ENCODE measurements at regions not wholly inside any gene's neighbourhood (a gene's known extent, or its start where the extent isn't known, plus 50 kb on each side); places are given as distances from the start of the nearest gene placed in this dataset.

DNA sequence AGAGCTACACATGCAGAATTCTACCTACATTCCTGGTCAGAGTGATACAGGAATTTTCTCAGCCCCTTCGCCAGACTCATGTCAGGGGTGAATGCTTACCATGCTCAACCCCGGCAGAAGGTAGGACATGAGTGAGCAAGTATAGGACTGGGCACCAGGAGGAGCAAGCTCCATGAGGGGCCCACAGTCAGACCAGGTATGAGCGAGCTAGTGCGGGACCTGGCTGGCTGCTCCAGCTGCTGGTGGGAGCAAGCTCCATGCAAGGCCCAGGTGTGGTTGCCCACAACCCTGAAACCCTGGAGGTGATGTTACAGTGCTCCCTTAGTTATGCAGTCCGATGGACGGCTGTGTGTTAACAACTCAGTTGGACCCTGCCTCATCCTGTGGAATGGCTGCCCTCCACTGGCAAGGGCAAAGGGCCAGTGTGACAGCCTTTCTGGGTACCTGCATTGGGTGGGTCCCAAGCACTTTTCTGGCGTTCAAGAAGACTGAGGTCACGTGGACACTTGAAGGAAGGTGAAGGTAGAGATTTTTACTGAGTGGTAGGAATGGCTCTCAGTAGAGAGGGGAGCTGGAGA is 503.5 kb upstream of the CITED2 start:
- TF ChIP-seq, protein P1, sequence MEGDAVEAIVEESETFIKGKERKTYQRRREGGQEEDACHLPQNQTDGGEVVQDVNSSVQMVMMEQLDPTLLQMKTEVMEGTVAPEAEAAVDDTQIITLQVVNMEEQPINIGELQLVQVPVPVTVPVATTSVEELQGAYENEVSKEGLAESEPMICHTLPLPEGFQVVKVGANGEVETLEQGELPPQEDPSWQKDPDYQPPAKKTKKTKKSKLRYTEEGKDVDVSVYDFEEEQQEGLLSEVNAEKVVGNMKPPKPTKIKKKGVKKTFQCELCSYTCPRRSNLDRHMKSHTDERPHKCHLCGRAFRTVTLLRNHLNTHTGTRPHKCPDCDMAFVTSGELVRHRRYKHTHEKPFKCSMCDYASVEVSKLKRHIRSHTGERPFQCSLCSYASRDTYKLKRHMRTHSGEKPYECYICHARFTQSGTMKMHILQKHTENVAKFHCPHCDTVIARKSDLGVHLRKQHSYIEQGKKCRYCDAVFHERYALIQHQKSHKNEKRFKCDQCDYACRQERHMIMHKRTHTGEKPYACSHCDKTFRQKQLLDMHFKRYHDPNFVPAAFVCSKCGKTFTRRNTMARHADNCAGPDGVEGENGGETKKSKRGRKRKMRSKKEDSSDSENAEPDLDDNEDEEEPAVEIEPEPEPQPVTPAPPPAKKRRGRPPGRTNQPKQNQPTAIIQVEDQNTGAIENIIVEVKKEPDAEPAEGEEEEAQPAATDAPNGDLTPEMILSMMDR (IDR thresholded peaks at IDR 0.05; ENCODE audit: insufficient read depth, low read length, poor library complexity, severe bottlenecking): no peak
- TF ChIP-seq EZH2phosphoT487 (conservative IDR thresholded peaks at IDR 0.05; ENCODE audit: low read length): no peak
